ENCODE measurements at regions not wholly inside any gene's neighbourhood (a gene's known extent, or its start where the extent isn't known, plus 50 kb on each side); places are given as distances from the start of the nearest gene placed in this dataset.

- Histone ChIP-seq H3K27me3 (ENCODE audit: control insufficient read depth, insufficient read depth, low read length) (peaks cover 10% of the 10 kb centered on the region), H3K36me3 (ENCODE audit: control insufficient read depth, insufficient read depth, low read length) (no peaks in the 10 kb centered on the region), H3K27ac (ENCODE audit: low read depth, low read length) (no peak overlapping the region), H3K4me3 (ENCODE audit: low read depth, low read length) (no peak overlapping the region), H3K9me3 (ENCODE audit: control insufficient read depth, insufficient read depth, low read length) (no peaks in the 10 kb centered on the region), H3K4me1 (ENCODE audit: control insufficient read depth, insufficient read depth, low read length) (peaks cover 10% of the 10 kb centered on the region)
- WGBS (ENCODE audit: insufficient coverage), result 60% methylated on average over 16 of the region's 18 CpGs
- DNase-seq (ENCODE audit: low read depth in 4 of 6, low spot score in 6 of 6), result peak in 2 of 6 donors; percentile 58 to 77
Measured at GRCh38 chr22:26893173-26894110, 236.1 kb downstream of the MIAT start.

GRCh38 chr22:26894362-26894761 lies 237.0 kb downstream of the MIAT start:
- no peaks in the 10 kb centered on the region for H3K9me3 ChIP-seq (ENCODE audit: control insufficient read depth, insufficient read depth, low read length)
- H3K4me1 ChIP-seq (ENCODE audit: control insufficient read depth, insufficient read depth, low read length), result peaks cover 10% of the 10 kb centered on the region
- peaks cover 10% of the 10 kb centered on the region for H3K27me3 ChIP-seq (ENCODE audit: control insufficient read depth, insufficient read depth, low read length)
- H3K36me3 ChIP-seq (ENCODE audit: control insufficient read depth, insufficient read depth, low read length), result no peaks in the 10 kb centered on the region
- no peak for DNase-seq (ENCODE audit: low read depth in 4 of 6, low spot score in 6 of 6)
- H3K27ac ChIP-seq (ENCODE audit: low read depth, low read length), result no peak overlapping the region
- no peak overlapping the region for H3K4me3 ChIP-seq (ENCODE audit: low read depth, low read length)
- 69% methylated on average over 1 of the region's 5 CpGs for WGBS (ENCODE audit: insufficient coverage)

DNA sequence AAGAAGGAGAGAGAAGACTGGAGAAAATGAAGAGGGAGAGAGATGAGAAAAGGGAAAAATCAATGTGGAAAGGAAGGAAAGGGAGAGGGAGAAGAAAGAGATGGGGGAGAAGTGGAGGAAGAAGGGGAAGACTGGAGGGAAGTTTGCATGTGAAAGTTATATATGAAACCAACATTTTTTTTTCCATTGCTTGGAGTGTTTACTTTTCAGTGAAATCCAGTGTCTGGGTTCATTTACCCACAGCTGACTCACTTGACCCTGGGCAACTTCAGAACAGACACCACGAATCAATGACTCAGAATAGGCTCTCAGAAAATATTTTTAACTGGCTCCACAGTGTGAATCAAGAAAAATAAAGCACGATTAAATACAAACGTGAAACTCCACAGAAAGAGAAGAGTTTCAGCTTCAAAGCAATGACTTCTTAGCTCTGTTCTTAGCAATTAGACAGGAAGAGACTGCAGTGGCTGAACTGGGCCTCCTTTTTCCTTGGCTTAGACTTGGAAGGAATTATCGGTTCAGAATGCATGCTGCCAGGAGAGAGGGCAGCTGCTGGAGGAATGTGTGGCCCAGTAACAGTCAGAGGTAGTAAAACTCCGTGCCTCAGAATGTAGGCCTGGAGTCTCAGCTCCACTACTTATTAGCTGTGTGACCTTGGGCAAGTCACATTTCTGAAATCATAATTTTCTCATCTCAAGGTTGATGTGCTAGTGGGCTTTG lies 237.5 kb downstream of the MIAT start:
- WGBS (ENCODE audit: insufficient coverage), result 49% methylated on average over 3 of the region's 5 CpGs
- H3K27me3 ChIP-seq (ENCODE audit: control insufficient read depth, insufficient read depth, low read length), result peaks cover 10% of the 10 kb centered on the region
- H3K27ac ChIP-seq (ENCODE audit: low read depth, low read length), result no peak overlapping the region
- H3K9me3 ChIP-seq (ENCODE audit: control insufficient read depth, insufficient read depth, low read length), result no peaks in the 10 kb centered on the region
- H3K36me3 ChIP-seq (ENCODE audit: control insufficient read depth, insufficient read depth, low read length), result no peaks in the 10 kb centered on the region
- no peak overlapping the region for H3K4me3 ChIP-seq (ENCODE audit: low read depth, low read length)
- peaks cover 10% of the 10 kb centered on the region for H3K4me1 ChIP-seq (ENCODE audit: control insufficient read depth, insufficient read depth, low read length)
- DNase-seq (ENCODE audit: low read depth in 4 of 6, low spot score in 6 of 6), result no peak

GRCh38 chr22:26897384-26897783 lies 240.0 kb downstream of the MIAT start:
- no peaks in the 10 kb centered on the region for H3K36me3 ChIP-seq (ENCODE audit: control insufficient read depth, insufficient read depth, low read length)
- H3K4me1 ChIP-seq (ENCODE audit: control insufficient read depth, insufficient read depth, low read length), result peaks cover 17% of the 10 kb centered on the region
- peaks cover 7% of the 10 kb centered on the region for H3K27me3 ChIP-seq (ENCODE audit: control insufficient read depth, insufficient read depth, low read length)
- WGBS (ENCODE audit: insufficient coverage), result 100% methylated on average over 1 of the region's 1 CpG
- H3K9me3 ChIP-seq (ENCODE audit: control insufficient read depth, insufficient read depth, low read length), result no peaks in the 10 kb centered on the region
- no peak overlapping the region for H3K4me3 ChIP-seq (ENCODE audit: low read depth, low read length)
- H3K27ac ChIP-seq (ENCODE audit: low read depth, low read length), result no peak overlapping the region
- no peak for DNase-seq (ENCODE audit: low read depth in 4 of 6, low spot score in 6 of 6)

DNA sequence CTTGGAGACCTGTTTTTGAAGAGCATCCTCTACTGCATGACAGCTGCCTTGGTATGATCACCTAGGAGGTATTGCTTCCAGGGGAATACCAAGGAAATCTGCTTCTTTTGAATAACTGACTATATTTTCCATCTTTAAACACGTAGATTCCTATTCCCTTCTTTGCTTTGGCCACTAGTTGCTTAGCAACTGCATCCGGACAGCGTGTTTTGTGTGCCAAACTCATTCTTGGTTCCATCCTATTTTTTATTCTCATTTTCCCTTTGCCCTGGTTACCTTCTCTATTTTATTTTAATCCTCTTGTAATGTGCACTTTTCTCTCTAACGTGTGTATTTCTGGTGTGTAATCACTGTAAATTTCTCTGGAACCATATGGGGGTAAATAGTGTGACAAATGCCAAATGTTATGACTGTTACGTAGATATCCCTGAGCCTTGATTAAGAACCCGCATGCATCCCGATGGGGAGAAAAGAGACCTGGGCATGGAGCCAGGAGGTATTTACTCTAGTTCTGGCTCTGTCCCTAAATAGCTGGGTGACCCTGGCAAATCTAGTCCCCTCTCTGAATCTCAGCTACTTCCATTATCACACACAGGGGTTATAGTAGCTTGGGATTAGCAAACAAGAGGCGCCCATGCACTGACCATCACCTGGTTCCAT lies 241.7 kb downstream of the MIAT start:
- Histone ChIP-seq H3K27me3 (ENCODE audit: control insufficient read depth, insufficient read depth, low read length) (peaks cover 9% of the 10 kb centered on the region), H3K27ac (ENCODE audit: low read depth, low read length) (no peak overlapping the region), H3K9me3 (ENCODE audit: control insufficient read depth, insufficient read depth, low read length) (no peaks in the 10 kb centered on the region), H3K4me1 (ENCODE audit: control insufficient read depth, insufficient read depth, low read length) (peaks cover 19% of the 10 kb centered on the region), H3K36me3 (ENCODE audit: control insufficient read depth, insufficient read depth, low read length) (no peaks in the 10 kb centered on the region), H3K4me3 (ENCODE audit: low read depth, low read length) (no peak overlapping the region)
- peak in 2 of 6 donors; percentile 53 to 66 for DNase-seq (ENCODE audit: low read depth in 4 of 6, low spot score in 6 of 6)
- 21% methylated on average over 4 of the region's 8 CpGs for WGBS (ENCODE audit: insufficient coverage)

DNA sequence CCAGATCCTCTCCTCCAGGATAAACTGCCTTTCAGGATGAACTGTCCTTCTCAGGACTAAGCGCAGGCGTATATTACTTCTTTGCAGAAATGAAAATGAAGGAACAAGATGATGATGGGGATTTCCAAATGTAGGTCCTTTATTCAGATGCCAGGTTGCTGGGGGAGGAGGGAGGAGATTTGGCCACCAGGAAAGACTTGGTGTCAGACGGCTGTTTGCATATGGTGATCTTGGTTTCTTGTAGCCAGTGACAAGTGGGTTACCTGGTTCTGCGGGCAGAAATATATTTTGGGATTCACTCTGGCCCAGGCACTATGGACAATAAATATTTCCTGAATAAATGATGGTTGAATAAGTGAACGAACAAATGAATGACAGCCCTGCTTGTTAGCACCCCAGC lies 243.4 kb downstream of the MIAT start:
- WGBS (ENCODE audit: insufficient coverage), result 76% methylated on average over 5 of the region's 5 CpGs
- DNase-seq (ENCODE audit: low read depth in 4 of 6, low spot score in 6 of 6), result peak in 2 of 6 donors; percentile 14 to 61
- Histone ChIP-seq H3K4me1 (ENCODE audit: control insufficient read depth, insufficient read depth, low read length) (peaks cover 19% of the 10 kb centered on the region), H3K9me3 (ENCODE audit: control insufficient read depth, insufficient read depth, low read length) (no peaks in the 10 kb centered on the region), H3K27ac (ENCODE audit: low read depth, low read length) (no peak overlapping the region), H3K27me3 (ENCODE audit: control insufficient read depth, insufficient read depth, low read length) (peaks cover 17% of the 10 kb centered on the region), H3K4me3 (ENCODE audit: low read depth, low read length) (no peak overlapping the region), H3K36me3 (ENCODE audit: control insufficient read depth, insufficient read depth, low read length) (no peaks in the 10 kb centered on the region)

GRCh38 chr22:26901198-26901816 lies 243.9 kb downstream of the MIAT start:
- Histone ChIP-seq H3K27me3 (ENCODE audit: control insufficient read depth, insufficient read depth, low read length) (peaks cover 17% of the 10 kb centered on the region), H3K4me1 (ENCODE audit: control insufficient read depth, insufficient read depth, low read length) (peaks cover 19% of the 10 kb centered on the region), H3K36me3 (ENCODE audit: control insufficient read depth, insufficient read depth, low read length) (no peaks in the 10 kb centered on the region), H3K4me3 (ENCODE audit: low read depth, low read length) (no peak overlapping the region), H3K27ac (ENCODE audit: low read depth, low read length) (no peak overlapping the region), H3K9me3 (ENCODE audit: control insufficient read depth, insufficient read depth, low read length) (no peaks in the 10 kb centered on the region)
- DNase-seq (ENCODE audit: low read depth in 4 of 6, low spot score in 6 of 6), result peak in 2 of 6 donors; percentile 75 to 79
- WGBS (ENCODE audit: insufficient coverage), result 63% methylated on average over 17 of the region's 20 CpGs

- Histone ChIP-seq H3K9me3 (ENCODE audit: control insufficient read depth, insufficient read depth, low read length) (no peaks in the 10 kb centered on the region), H3K27ac (ENCODE audit: low read depth, low read length) (no peak overlapping the region), H3K36me3 (ENCODE audit: control insufficient read depth, insufficient read depth, low read length) (no peaks in the 10 kb centered on the region), H3K27me3 (ENCODE audit: control insufficient read depth, insufficient read depth, low read length) (peaks cover 19% of the 10 kb centered on the region), H3K4me3 (ENCODE audit: low read depth, low read length) (no peak overlapping the region), H3K4me1 (ENCODE audit: control insufficient read depth, insufficient read depth, low read length) (peaks cover 19% of the 10 kb centered on the region)
- WGBS (ENCODE audit: insufficient coverage), result 41% methylated on average over 3 of the region's 7 CpGs
- DNase-seq (ENCODE audit: low read depth in 4 of 6, low spot score in 6 of 6), result no peak
Measured at GRCh38 chr22:26902401-26903029, 245.1 kb downstream of the MIAT start.

Measured in spinal cord (tissue), 9 donors.